ENCODE measurements at regions not wholly inside any gene's neighbourhood (a gene's known extent, or its start where the extent isn't known, plus 50 kb on each side); places are given as distances from the start of the nearest gene placed in this dataset.

DNA sequence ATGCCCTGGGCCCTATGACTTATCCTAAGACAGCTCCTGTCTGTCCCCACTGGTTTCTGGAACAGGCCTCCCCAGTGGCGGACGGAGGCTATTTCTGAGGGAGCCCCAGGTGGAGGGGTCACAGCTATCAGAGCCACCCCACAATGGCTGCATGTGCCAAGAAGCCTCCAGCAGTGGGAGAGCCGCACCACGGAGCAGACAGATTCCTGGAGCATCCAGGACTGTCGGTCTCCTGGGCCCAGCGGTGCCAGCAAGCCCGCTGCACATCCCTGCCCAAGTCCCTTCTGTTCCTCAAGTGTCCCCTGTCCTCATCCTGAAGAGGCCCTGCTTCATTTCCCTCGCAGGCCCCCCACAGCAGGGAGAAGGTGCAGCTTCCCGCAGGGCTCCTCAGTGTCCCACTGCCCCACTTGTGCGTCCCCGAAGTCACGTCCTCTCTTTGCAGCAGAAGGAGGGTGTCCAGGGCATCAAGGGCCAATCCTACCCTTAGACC is 193.0 kb upstream of the SHH start:
- no peak for DNase-seq (ENCODE audit: low read depth in 2 of 3, low spot score in 2 of 3)

DNA sequence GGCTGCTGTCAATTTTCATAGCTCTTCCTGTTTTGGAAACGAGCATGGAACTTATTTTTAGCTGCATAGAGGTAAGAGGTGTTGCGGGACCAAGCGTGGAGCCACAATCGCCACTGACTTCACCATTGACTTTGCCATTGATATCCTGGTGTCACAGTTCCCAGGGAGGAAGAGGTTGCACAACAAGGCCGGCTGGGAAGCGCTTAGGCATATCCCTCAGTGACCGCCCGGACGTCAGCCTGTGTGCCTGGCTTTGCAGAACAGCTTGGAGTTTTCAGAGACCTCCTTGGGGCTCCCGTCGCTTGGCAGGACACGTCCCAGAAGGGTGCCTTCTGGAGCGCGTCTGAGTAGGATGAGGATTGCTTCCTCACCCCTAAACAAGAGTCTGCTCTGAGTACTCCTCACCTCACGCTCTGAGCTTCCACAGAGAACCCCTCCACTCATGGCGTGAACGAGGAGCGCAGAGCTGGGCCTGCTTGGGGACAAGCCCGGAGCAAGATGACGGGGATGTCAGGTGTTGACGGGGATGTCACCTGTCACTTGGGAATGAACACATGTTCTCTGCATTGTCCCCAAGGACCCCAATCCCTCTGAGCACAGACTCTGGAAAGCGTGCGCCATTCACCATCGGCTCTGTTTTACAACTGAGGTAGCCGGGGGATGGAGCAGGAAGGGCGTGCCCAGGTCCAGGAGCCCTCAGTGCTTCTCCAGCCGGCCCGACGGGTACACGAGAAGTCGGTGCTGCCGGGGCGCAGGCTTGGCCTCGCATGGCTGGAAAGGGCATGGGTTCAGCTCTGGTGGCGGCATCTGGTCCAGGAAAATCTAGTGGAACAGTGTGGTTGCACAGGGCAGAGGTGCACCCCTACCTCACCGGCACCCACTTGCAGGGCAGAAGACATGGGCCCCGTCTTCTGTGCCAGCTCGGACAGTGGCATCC is 192.3 kb upstream of the SHH start:
- DNase-seq (ENCODE audit: low read depth in 2 of 3, low spot score in 2 of 3) = no peak

DNA sequence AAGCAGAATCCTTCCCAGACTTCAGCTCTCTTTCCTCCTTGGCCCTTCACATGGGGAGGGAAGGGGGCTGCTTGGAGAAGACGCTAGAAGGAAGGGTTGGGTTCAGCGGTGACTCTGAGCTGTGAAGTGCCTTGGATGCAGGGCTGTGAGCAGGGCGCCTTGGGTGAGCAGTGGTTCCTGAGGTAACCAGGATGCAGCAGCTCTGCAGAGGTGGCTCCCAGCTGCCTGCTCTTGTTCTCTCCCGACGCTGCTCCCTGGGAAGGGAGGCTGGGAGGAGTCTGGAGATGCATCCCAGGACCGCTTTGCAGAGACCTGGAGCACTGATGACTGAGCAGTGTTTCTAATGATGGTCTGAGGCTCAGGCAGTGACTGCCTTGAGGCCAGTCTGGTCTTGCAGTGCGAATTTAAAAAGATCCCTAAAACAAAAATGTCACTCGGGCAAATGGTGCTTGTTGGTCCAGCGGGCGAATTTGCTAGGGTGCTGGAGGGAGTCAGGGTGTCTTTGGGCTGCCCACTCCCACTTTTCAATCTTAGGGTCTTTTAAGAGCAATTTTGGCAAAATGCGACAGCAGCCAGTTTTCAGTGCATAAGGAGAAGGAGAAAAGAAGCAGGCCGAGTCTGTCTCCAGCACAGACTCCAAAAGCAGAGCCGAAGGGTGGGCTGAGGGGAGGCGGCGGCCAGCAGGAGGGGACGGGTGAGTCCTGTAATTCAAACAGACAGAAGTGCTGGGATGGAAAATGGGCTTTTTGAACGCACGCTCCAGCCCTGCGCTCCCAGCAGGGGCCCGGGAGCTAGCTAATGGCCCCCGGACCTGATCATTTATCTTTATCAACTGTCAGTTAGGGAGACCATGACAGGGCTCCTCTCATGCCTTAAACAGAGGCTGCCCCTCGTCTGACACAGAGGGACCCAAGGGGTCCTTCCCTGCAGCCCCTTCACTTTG is 191.2 kb upstream of the SHH start:
- no peak for DNase-seq (ENCODE audit: low read depth in 2 of 3, low spot score in 2 of 3)

DNA sequence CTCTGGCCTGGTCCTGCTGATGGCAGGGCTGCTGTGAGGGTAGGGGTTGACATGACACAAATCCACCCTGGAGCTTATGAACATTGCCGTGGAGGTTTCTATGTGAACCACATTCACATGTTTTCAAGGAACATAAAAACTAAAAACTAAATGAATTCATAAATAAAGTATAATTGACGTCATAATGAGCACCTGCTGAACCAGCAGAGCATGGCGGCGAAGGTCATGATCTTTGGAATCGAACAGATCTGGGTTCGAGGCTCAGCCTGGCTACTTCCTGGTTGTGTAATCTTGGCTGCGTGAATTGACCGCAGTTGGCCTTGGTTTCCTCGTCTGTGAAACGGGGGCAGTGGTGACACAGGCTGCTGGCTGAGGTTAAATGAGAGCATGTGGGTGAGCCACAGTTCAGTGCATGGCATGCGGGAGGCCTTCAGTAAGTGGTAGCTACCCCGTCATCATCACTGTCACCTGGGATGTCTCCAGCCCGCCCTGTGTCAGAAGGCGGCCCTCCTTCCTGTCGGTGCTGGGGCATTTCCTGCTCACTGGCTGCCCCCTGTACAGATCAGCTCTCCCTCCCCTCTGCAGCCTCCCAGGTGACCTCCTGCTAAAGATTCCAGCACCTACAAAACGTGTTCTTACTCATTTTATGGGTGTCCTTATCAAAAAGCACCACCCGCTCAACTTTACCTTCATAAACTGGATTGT is 190.3 kb upstream of the SHH start:
- no peak for DNase-seq (ENCODE audit: low read depth in 2 of 3, low spot score in 2 of 3)

DNA sequence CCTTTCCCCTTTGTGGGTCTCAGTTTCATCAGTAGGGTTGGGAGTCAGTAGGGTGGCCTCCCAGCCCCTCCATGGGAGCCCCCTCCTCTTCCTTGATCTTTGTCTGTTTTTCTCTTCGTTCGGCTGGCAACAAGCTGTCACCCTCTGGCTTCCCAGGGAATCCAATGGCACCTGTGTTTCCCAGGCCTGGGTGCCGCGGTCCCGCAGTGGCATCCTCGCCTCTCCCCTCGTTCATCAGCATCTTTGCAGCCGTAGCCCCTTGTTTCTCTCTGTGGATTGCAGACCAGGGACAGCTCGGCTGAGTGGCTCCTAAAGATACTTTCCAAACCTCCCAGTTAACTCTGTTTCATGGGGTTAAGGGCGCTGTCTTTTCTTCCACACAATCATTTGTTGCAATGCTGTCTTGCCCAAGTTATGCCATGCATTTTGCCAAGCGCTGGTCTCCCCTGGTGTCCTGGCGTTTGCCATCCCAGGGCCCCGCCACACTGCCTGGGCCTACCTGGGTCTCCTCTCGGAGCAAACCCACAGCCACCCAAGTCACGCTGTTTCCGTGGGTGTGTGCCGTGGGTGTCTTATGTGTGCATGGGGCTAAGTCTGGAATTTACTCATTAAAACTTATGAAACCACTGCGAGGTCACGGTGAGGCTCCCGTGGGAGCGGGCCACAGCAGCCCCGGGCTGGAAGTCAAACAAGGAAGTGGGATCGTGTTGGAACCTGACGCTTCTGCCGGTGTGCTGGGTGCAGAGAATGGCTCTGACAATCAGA is 189.4 kb upstream of the SHH start:
- DNase-seq (ENCODE audit: low read depth in 2 of 3, low spot score in 2 of 3) = no peak

DNA sequence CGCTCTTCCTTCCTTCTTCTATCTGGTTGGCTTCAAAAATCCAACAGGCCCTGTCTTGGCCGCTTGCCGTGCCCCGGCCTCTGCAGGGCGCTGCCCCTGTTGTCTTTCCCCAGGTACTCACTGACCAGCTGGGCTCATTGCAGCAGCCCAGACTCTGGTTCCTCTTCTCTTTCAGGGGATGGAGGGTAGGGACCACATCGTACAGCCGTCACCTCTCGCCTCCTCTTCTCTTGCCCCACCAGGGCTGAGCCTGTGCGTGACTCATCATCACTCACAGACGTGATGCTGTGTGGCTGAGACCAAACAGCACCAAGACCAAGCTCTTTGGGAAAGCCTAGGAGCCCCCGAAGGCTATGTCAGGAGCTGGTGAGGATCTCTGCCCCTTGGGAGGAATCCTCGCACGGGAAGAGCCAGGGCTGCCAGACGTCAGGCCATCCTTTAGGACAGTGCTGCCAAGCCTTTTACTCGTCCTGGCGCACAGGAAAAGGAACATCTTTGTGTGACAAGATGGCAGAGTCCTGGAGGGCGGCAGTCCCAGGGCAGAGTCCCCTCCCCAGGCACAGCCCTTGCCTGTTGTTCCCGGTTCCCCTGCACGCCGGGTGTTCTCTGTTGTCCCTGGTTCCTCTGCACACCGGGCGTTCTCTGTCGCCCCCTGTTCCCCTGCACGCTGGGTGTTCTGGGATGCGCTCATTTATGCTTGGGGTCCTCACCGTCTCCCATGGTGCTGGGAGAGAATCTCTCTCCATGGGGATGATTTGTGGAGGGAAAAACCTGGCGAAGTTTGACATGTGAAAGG is 188.5 kb upstream of the SHH start:
- no peak for DNase-seq (ENCODE audit: low read depth in 2 of 3, low spot score in 2 of 3)

DNA sequence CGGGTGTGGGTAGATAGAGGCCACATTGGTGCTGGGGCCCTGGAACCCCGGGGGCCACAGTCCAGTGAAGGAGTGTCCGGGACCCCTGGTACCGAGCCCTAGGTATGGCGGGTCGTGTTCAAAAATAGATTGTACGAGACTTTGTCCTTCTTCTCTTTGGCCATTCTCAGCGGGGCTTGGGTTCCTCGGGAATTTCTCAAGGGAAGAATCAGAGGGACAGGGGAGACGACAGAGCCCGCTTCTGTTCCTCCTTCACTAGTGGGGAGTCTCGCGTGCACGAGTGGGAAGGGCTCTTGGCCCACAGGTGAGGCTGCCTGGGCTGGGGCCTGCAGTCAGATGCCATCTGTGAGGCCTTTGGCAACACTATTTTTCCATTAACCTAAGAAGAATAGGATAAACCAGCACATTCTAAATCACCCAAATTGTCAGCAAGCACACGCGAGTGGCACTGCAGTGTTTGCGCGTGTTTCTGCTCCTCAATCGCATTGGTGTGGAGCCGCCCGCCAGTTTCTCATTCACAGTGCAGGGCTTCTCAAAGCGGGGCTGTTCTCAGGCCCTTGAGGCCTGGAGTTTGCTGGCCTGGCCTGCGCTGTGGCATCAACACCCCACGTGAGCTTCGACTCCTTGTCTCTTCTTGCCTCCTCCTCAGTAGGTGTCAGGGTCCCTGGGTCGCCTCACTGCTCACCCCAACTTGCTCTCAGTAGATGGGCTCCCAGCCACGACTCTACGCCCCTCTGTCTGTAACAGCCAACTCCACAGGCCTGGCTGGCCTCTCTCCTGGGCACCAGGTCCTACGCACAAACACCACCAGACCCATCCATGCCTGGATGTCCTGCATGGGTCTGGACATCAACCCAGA is 187.6 kb upstream of the SHH start:
- DNase-seq (ENCODE audit: low read depth in 2 of 3, low spot score in 2 of 3) = no peak

DNA sequence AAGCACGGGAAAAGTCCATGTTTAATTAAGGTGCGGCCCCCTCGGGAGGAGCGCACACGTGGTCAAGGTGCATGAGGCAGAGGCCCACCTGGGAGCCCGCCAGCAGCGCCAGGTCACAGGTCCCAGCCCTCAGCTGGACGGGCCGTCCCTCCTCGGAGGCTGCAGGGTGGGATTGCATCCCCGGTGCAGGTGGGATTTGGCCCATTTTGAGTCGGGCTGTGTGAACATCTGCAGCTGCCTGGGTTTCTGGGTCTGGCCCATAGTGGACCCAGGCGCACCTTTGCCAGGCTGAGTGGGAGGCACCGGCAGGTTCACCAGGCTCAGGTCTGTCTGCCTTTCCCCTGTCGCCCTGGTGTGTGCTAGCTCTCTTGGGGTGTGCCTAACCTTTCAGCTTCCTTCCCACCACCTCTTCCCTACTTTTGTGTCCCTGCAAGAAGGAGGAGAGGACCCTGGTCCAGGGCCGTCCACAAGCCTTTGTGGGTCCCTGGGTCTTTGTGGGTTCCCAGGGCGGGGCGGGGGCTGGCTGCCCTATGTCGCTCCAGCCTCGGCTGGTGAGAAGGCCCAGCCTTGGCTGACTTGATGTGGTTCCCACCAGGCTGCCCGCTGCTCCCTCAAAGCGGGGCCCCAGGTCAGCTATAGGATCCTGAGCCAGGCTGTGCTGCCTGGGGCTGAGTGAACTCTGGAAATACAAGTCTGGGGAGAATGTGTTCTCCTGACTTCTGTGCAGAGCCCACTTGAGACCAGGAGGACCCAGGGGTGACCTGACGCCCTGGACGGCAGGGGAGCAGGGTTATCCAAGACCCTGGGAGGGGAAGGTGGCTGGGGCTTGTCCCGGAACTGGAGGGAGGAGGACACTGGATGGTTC is 186.7 kb upstream of the SHH start:
- no peak for DNase-seq (ENCODE audit: low read depth in 2 of 3, low spot score in 2 of 3)

DNA sequence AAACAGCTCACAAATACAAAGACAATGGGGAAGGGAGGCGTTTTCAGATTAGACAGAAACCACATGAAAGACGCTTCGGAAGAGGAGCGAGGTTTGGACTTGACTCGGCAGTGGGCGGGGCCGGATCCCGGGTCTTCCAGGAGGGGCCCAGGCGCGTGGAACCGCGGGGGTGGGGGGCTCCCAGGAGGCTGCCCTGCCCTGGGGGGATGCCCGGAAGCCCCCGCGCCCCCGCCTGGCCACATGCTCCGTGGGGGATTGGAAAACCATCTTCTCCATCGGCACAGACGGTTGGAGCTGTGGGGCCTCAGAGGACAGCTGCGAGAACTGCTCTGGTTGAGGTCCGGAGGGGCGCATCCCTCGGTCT is 186.0 kb upstream of the SHH start:
- DNase-seq (ENCODE audit: low read depth in 2 of 3, low spot score in 2 of 3) = no peak

DNA sequence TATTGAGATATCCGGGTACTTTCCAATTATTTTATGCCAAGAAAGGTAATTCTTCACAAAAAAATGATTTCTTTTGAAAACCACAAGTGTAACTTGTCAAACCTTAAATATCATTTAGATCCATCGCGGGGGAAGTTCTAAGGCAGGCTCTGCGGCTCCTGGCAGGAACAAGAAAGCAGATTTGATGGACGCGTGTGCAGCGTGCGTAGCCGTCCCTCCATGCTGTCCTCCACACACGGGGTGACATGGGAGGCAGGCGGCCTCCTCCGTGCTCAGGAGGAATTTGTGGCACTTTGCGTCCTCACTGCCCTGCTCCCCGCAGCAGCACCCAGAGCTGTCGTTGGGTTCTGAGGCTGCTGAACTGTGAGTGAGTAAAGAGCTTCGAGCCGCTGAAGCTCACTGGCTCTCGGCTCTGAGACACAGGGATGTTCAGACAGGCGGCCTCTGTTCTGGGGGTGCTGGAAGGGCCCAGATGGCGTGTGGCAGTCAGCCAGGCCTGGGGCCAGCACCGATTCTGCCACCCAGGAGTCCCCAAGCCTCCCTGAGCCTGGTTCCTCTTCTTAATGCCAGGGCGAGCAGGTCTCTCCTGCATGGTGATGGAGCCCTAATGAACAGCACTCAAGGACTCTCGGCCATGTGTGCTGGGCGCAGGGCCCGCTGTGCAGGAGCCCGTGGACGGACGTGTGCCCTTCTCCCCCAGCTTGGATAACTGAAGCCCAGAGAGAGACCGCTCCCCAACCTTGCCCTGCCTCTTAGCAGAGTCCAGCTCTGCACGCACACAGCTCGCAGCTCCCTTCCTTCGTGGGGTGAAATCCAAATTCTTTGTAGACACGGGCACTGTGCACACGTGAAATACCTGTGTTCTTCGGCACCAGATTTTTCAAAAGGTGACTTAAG is 185.4 kb upstream of the SHH start:
- peak in 1 of 3 donors; percentile 14 for DNase-seq (ENCODE audit: low read depth in 2 of 3, low spot score in 2 of 3)

DNA sequence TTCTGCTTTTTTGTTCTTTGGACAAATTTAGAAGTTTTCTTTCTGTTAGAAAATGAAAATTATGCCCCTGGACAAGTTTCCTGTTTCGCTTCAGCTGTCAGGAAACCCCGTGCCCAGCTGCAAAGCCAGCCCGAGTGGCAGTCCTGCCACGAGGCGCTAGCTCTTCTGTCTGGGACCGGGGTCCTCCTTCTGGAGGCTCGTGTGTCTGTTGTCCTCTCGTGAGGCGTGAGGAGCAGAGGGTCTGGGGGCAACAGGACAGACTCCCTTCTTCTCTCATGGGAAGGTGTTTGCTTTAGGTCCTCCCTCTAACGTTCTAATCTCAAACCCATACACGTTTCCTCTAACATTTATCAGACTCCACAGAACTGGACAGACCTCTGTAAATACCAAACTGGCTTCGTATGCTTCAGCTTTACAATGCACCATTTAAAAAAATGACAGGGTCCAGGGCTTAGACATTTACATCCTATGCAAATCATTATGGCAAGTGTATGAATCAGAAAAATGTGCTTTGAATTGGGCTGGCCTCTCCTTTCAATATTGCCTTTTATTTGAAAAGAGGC is 184.5 kb upstream of the SHH start:
- peak in 2 of 3 donors; percentile 7 to 26 for DNase-seq (ENCODE audit: low read depth in 2 of 3, low spot score in 2 of 3)

DNA sequence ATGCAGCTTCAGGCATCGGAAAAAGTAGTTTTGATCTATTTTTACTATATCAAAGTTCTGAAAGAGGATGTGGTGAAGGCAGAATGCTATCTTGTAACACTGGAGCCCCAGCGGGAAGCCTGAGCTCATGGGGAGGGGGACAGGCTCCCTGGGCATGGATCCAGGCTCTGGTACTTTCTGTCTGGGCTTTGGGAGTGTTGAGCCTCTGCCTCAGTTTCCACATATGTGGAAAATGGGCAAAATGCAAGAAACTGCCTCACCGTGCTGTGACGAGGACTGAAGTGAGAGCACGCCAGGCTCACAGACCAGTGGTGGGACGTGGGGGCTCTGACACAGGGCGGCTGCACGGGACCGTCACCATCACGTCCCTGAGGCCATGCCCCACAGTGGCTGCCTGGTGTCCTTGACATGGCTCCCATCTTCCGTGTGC is 182.9 kb upstream of the SHH start:
- peak in 1 of 3 donors; percentile 46 for DNase-seq (ENCODE audit: low read depth in 2 of 3, low spot score in 2 of 3)

DNA sequence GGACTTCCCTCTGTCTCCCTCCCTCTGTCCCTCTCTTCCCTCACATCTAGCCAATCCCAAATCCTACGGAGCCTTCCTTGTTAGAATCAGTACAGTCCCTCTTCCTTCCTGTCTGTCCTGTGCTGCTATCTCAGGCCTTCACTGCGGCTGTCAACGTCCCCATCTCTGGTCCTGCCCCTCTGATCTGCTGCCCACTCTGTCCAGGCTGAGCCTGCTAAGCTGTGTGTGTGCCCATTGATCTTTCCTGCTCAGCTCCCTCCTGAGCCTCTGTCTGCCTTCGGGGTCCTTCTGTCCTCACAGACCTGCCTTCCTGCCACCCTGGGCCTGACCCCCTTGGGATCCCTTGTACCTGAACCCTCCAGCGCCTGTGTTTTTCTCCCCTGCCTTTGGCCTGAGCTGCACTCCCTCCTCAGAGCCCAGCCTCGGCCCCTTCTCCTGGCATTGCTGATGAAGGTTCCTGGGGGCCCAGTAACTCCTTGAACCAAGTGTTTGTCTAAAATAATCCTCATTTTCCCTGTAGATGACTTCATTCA is 182.1 kb upstream of the SHH start:
- no peak for DNase-seq (ENCODE audit: low read depth in 2 of 3, low spot score in 2 of 3)

DNA sequence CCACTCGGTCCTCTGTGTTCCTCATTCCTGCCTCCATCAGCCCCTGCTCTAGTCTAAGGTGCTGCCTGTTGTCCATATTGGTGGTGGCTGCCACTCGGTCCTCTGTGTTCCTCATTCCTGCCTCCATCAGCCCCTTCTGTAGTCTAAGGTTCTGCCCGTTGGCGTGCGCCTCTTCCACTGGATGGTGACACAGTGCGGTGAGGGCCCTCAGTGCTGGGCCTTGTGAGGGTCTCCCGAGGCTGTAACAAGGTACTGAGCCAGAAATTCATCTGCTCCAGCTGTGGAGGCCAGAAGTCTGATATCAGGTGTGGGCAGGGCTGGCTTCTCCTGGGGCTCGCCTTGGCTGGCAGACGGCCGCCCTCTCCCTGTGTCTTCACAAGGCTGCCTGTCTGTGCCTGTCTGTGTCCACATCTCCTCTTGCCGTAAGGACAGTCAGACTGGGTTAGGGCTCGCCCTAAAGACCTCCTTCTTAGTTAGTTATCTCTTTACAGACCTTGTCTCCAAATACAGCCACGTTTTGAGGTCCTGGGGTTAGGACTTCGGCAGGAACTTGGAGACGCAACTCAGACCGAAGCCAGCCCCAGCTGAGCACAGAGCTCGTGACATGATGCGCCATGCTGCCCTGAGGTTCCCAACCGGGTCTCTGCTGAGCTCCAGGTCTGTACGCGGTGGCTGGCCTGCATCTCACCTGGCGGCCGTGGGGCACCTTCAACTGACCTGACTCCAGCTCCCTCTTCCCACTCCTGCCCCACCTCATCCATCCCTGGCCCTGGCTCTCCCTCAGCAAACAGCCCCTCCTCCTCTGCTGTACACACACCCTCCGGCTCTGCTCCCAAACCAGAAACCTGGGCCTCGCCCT is 181.4 kb upstream of the SHH start:
- no peak for DNase-seq (ENCODE audit: low read depth in 2 of 3, low spot score in 2 of 3)

DNA sequence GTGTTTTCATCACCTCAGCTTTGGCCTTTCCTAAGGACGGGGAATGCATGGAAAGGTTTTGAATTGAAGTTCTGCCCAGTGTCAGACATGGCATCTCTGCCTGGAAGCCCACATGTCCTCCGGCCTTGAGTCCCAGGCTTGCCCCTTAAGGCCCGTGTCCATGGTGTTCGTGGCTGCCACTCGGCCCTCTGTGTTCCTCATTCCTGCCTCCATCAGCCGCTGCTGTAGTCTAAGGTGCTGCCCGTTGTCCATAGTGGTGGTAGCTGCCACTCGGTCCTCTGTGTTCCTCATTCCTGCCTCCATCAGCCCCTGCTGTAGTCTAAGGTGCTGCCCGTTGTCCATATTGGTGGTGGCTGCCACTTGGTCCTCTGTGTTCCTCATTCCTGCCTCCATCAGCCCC is 180.7 kb upstream of the SHH start:
- DNase-seq (ENCODE audit: low read depth in 2 of 3, low spot score in 2 of 3) = no peak

Measured in hematopoietic multipotent progenitor cell (in vitro differentiated cells).